Stimulated activated CD4-positive, alpha-beta T cell treated with anti-CD3 and anti-CD28 coated beads, TNF-alpha, amount 100 ng/mL, for 24 hours (primary cell): ENCODE measurements at regions not wholly inside any gene's neighbourhood (a gene's known extent, or its start where the extent isn't known, plus 50 kb on each side); places are given as distances from the start of the nearest gene placed in this dataset.
A peak's percentile ranks its signal among the peaks of the same experiment; 100 is the strongest.

Experiments
- DNase-seq, 3 experiments: peaks; one replicate each; pipeline ENCODE4 v3.0.0-alpha.2; 2020; ENCODE audit warnings: low read depth in 3 of 3

DNA sequence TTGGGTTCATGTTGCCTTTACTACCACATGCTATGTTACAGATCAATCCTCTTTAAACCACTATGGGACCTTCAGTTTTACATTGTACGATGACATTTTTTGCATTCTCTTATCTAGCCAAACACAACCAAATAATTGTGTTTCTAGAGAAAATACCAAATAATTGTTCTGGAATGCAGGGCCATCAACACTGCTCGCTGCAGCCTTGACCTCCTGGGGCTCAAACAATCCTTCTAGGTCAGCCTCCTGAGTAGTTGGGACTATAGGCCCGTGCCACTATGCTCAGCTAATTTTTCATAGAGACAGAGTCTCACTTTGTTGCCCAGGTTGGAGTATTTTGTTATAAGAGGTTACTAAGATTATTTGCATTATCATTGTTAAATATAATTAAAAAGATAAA, 237.5 kb upstream of the PMFBP1 start:
- no peak for DNase-seq

DNA sequence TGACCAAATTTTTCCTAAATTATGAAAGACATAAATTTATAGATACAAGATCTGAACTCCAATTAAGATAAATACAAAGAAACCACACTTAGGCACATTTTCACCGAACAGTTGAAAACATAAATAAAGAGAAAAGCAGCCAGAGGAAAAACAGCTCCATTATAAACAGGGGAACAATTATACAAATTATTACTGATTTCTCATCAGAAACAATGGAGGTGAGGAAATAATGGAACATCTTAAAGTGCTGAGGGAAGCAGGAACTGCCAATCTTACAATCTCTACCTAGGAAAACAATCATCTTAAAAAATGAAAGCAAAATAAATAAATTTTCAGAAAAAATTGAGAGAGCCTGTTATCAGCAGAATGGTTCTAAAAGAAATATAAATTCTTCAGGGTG, 234.4 kb upstream of the PMFBP1 start:
- DNase-seq, result no peak

DNA sequence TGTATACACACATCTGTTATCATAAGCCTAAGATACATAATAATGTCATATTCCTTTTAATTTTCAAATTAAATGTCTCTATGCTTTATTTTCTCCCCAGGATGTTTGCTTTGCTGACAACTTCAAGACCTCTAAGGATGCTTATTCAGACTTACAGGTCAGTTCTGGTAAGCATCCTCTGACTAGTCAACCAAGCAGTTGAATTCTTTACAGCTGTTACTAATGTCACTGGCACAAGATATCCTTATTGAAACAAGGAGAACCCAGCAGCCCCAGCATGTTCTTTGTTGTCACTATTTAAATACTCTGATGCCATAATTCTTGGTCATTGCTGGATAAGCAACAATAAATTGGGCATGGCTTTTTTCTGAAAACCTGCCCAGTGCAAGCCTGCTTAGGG, 232.3 kb upstream of the PMFBP1 start:
- DNase-seq, result no peak

DNA sequence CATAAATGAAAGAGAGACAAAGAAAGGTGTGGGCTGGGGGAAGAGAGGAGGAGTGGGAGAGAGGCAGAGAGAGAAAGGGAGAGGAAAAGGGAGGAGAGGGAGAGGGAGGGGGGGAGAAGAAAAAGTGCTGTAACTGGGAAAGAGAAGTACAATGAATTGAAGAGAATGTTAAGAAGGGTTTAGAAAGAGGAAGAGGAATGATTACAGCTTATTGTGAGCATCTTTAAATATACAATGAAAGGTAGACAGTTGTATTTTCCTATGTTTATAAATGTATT, 229.1 kb upstream of the PMFBP1 start:
- DNase-seq, result no peak

DNA sequence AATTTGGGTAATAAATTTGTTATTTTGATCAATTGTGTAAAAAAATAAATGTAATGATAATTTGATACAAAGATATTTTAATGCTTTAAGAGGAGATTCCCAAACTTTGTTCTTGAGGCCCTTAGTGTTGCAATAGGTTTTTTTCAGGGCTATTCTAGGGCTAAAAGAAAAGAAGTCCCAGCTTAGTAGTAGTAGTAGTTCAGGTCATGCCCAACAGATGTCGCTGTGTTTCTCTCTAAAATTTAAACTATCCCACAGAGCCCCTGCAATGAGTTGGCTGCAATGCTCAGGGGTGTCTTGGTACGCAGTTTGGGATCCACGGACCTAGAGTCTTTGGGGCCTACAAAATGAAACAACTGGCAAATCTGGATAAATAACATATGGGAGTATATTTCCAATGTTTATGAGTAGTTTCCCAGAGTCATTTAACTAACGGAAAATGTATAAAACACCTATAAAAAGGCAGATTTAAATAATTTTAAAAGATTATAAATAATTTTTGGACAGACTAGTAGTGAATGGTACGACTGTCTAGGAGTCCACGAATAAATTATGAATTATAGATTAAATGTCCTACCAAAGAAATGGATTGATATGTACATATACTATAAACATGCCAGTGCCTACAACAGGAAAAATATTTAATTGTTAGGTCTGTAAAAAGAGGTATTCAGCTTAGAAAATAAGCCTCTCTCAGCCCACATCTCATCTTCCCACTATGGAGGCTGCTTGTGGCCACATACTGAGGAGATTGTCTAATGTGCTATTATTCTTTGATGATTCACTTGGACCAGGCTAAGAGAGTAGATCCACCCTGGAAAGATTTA, 228.5 kb upstream of the PMFBP1 start:
- peak in 2 of 3 experiments; percentile 3 to 12 for DNase-seq

DNA sequence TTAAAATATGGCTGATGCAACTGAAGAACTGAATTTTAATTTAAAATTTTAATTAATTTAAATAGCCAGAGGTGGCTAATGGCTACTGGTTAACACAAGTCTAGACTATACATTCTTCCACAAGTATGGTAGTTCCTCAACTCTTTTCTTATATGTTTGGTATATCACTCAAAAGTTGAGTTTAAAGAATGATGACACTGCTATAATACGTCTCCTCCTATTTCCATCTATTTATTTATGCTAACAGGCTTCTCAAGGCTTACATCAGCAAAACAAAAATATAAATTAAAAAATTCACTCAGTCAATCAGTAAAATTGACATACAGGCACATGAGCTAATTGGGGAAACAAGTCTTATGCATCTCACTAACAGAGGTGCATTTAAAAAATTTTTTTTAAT, 227.9 kb upstream of the PMFBP1 start:
- DNase-seq, result no peak

DNA sequence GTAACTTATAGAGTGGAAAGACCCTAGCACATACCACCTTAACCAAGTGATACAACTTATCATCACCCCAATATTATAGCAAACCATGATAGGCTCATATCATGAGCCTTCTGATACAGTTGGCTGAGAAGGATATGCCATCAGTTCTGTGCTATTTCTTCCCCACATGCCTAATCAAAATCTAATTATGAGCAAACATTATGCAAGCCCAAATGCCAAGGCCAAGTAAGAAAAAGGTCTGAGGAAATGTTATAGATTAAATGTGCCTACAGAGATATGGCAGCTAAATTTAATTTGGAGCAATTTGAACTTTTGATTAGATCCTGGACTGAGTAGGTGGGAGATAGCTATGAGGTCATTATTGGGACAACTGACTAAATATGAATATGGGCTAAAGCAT, 225.9 kb upstream of the PMFBP1 start:
- no peak for DNase-seq

DNA sequence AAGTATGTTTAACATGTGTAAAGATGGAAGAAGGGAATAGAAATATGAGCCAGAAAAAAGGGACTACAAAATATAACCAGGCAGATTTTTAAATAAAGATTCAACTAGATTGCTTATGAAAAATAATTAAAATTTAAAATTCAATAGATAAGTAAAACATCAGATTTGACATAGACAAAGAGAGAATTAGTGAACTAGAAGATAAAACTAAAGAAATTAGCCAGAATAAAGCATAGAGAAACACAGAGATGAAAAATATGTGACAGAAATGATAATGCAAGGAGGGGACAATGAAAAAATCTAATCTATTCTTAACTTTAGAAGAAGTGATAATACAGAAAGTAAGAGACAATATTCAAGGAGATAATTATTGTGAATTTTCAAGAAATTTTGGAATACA, 222.6 kb upstream of the PMFBP1 start:
- no peak for DNase-seq

DNA sequence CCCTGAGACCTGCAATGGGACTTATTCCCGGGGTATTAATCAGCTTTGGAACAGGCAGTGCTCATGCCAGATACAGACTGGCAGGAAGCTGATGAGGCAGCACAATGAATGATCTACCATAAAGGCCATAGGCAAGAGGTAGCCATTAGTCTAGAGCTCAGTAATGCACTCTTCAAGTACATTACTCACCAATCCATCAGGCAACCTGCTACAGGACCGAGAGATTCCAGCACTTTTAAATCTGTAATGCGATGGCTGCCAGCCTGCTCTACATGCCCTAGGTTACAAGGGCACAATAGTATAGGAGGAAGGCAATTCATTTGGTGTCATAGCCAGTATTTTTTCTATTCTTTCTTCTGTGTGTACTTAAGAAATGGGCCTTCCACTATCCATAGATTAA, 217.8 kb upstream of the PMFBP1 start:
- no peak for DNase-seq

DNA sequence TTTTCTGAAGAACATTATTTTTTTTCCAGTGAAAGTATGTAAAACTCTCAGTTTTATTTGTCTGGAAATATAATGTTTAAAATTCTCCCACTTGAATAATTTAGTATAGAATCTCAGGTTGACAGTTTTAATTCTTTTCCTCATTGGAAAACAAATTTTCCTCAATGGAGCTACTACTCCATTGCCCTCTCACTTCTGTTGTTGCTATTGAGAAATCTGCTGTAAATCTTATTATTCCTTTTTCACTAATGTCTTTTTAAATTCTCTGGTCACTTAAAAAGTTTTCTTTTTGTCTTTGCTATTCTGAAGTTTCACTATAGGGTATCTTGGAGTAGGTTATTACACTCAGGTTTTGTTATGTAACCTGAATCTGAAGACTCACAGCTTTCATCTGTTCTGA, 216.1 kb upstream of the PMFBP1 start:
- DNase-seq, result no peak

DNA sequence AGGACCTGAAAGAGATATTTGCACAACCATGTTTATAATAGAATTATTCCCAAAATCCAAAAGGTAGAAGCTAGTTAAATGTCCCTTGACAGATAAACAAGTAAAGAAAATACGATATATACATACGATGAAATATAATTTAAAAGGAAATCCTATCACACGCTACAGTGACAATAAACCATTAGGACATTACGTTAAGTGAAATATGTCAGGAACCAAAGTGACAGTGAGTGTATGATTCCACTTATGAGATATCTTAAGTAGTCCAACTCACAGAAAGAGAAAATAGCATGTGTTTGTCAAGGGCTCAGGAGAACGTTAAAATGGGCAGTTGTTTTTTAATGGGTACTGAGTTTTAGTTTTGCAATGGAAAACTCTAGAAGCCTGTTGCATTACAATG, 212.7 kb upstream of the PMFBP1 start:
- DNase-seq, result no peak

DNA sequence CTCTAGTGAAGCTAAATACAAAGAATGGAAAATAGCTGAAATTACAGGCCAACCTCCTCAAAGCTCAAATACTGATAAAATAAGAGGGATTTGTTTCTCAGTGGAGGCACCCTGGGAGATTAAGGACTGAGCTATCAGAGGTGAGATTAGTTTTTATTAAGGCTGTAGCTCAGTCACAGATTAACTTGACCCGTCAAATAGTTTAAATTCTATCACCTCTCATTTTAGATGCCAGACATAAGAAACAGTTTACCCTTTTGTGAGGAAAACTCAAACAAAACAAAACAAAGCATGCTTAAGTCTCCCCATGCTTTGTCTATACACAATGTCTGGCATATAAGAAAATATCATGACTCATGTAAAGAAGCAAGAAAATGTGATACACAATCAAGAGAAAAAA, 208.3 kb upstream of the PMFBP1 start:
- DNase-seq, result no peak

DNA sequence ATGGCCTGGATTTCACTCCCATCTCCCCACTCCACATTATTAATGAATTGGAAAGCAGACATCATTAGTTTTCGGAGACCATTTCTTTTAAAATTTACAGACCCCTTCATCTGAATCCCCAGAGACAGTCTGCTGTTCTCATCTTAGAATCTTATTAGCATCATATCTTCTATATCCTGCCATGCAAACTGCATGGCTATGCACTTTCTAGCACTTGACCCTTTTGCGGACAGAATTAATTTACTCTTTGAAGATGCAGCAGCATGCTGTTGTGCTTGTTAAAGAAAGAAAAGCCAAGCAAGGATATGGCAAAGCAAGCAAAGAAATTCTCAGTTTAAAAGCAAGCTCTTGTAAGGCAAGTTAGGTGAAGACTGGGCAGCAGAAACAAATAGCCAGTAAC, 201.2 kb upstream of the PMFBP1 start:
- DNase-seq, result no peak

DNA sequence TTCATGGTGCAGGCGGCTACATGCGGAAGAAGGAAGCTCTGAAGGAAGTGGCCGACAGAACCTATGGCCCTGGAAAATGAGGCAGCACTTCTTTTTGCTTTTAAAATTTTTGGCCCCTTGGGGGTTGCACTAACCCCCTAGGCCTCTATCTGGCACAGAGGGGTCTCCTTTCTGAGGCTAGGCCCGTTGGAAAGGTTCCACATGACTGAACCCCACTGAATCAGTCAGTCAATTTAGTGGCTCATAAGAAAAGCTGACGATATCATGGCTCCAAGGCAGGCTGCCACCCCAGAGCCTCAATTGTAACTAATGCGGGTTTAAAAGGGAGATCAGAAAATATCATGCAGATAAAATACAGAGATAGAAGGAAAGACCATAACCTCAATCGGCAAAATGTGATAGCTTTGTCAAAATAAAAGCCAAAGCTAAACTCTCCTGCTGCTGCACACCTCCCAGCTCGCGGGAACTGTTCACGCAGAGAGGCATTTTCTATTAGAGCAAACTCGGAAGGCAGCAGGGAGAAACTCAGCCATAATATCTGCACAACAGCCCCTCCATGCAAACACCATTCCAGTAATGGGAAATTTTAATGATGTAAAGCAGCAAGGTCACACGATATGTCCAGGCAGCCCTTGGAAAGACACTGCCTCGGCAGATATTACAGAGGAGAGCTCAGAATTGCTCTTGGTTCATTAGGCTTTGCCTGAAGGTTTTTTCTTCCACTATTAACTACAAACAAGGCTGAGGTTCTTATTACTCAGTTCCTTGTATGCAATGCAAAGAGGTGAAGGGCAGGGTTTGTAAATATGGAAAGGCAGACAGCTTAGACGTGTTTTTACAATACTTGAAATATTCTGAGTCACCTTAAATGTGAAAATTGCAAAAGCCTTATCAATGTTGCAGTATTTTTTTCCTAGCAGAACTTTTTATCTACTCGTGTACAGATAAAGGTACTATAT, 200.4 kb upstream of the PMFBP1 start:
- no peak for DNase-seq

DNA sequence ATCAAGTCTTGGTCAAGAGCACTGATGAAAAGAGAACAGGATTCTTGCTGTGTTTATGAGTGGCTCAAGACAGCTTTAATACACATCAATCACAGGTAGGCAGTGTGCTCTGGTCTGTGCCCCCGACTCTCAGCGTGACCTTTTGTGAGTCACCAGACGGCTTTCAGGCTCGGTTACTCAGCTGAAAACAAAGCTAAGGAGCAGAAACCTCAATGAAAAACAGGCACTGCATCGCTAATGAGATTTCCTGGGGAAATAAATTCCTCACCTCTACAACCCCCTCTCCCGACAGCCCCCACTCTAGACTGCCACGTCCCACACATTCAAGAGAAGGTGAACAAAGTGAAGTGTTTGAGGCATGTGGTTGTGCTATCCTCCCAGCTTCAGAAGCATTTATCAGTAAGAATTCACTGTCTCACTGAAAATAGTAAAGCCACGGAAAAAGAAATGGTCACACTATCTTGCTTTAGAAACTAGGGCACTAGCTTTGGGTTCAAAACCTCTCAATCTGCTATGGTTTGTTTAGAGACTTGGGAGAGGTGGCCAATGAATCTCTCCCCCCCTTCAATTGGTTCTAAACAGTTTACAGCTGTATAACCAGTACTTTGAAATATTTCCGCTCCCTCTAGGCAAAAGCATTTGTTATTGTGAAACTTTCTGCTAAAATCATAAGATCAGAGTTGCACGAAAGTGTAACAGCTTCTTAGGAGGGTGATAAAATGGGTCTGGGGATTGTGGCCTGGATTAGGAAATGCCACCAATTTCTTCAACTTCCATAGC, 199.5 kb upstream of the PMFBP1 start:
- no peak for DNase-seq

DNA sequence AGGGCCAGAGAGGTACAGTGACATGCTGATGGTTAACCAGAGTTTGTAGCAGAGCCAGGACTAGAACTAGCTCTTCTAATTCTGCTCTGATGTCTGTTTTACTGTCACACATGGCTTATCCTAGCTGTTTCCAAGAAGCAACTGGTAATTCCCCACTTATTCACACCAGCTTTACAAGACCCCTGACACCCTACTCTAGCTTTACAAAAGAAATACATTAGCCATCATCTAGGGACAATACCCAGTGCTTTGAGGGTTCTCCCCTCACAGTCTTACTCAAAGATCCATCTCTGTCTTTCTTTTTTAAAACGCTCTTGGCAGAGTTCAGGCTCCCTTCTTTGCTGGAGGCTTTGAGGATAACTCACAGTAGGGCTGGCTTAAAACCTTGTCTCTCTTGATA, 197.3 kb upstream of the PMFBP1 start:
- no peak for DNase-seq

DNA sequence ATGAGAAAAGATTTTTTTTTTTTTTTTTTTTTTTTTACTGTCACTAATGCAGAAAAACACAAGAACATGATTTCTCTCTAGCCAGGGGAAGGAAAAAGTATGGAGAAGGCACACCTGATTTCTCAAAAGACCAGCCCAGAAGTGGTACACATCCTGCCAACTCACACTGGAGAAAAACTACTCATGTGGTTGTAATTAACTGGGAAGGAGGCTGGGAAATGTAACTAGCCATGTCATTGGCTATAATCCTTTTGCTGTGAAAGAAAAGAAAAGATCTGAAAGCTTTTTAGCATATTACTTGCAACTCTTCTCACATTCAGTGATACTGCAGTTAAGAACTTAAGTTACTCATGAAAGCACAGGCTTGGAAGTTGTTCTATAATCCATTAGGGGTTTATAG, 195.9 kb upstream of the PMFBP1 start:
- DNase-seq, result no peak

DNA sequence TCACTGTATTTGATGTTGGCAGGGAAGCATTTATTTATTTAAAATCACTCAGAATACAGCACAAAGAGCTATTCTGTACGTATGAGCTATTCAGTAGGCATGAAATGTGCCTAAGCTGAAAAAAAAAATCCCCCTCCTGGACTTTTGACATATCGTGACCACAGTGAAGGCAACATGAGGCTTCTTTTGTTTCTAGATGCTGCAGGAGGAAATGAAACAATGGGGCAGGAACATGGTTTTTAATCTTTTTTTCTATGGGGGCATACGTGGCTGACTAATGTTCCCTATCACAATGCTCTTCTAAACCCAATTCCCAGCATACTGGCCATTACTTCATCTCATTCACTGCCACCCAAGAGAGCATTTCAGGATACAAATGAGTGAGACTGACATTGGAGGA, 191.0 kb upstream of the PMFBP1 start:
- DNase-seq, result no peak

DNA sequence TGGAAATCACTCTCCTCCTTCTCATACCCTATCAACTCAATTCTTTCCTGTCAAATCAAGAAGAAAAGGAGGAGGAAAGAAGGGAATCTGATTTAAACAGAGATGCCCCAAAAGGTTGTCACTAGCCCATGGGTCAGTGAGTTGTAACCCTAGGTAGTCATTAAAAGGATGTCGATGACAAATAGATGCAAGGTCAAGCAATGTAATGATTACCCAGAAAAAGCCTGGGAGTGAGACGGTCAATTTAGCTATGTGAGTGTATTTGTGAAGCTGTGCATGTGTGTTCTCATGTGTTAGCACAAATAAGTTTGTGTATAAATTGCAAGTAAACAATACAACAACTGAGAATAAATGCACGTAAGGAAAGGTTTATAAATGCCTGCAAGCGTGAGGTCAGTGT, 190.5 kb upstream of the PMFBP1 start:
- DNase-seq, result no peak

DNA sequence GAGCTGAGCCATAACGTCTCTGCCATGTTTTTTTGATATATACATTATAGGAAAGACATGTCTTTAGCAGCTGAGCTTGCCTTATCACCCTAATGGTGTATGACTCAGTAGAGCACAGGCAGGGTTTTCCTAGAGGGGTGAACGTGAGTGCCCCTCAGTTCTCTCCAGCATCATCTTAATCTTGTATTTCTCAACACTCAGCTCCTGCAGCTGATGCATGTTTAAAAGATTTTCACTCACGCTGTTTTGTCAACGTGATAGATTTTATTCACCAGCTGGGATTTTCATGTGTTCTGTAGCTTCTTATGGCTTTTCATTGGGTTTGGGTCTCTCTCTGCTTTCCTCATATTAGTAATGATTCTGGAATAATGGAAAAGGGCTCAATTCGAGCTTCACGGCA, 186.0 kb upstream of the PMFBP1 start:
- no peak for DNase-seq

DNA sequence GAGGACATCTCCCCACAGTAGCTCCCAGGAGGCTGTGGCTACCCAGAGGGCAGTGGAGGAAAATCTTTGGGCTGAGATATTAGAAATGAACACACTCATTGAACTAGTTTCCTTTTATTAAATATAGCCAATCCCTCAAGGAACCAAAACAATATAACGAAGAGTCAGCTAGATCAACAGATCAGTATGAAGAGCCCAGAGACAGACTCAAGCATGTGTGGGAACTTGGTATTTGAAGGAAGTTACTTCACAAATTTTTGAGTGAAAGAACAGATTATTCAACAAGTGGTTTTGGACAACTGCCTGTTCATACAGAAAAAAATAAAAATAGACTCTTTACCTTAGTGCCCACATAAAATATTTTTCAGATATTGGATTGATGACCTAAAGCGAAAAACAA, 183.6 kb upstream of the PMFBP1 start:
- DNase-seq, result no peak

DNA sequence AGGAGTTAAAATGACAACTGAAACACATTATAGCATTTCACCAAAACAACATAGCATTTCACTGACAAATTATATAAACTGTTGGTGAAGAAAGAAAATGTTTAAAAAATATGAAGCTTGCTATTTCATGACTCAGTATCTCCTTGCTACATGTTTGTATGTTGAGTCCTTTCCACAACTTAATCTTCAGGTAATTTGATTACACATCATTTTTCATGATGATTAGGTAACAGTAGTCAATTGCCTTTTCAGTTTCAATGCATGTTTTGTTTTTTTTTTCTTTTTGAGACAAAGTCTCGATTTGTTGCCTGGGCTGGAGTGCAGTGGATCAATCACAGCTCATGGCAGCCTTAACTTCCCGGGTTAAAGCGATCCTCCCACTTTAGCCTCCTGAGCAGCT, 177.8 kb upstream of the PMFBP1 start:
- DNase-seq, result no peak

DNA sequence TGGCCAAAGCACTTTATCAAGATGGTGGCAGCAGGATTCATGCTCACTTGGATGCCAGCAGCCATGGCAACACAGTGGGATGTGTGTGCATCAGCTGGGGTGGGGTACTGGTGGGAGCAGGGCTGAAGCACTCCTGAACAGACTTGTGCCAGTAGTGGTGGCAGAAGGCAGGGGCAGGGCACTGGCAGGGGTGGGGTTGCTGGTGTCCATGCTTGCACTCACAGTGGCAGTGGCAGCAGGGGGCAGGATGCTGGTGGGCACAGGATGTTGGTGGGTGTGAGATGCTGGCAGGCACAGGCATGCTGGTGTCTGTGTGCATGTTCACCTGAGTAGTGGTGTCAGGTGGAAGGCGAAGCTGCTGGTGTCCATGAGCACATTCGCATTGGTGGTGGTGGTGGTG, 161.0 kb upstream of the PMFBP1 start:
- no peak for DNase-seq
